Adrenal gland (tissue), 5 donors: ENCODE measurements at regions not wholly inside any gene's neighbourhood (a gene's known extent, or its start where the extent isn't known, plus 50 kb on each side); places are given as distances from the start of the nearest gene placed in this dataset.

Experiments used
- CTCF ChIP-seq, 6 experiments: fragments of 450-650 bp in 4 of 6; fragments of 200-600 bp in 2 of 6; sonication (generic) in 1 of 6; IDR thresholded peaks; 1 replicate in 5 of 6; 2 replicates in 1 of 6; pipeline versions ENCODE4 v1.5.1 to v1.8.0; 2016 to 2021; ENCODE audit warnings: antibody characterized with exemption in 6 of 6, mild to moderate bottlenecking in 2 of 6, moderate library complexity in 1 of 6
- POLR2A ChIP-seq, 2 donors: fragments of 450-650 bp; IDR thresholded peaks; one replicate each; pipeline ENCODE4 v1.6.1; 2017; ENCODE audit warnings: antibody characterized with exemption in 2 of 2, mild to moderate bottlenecking in 2 of 2, moderate library complexity in 1 of 2
- donor health status: DM: no; HTN: no; CAD: no.

DNA sequence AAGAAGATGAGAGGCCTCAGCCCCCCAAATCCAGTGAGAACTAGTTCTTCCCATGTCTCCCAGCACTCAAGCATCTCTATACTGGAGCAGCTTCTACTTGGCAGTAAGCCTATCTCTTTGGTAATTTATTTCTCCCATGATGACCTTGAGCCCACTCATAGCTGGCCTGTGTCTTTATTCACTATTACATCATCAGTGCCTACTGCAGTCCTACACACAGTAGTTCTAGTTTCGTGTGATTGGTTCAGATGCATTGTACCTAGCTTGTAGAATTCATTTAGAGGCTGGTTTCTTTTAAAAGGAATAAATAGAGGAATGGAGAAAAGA, 255.6 kb upstream of the ZFP64 start:
- TF ChIP-seq CTCF (IDR thresholded peaks at IDR 0.05), result no peak
- no peak for TF ChIP-seq POLR2A (IDR thresholded peaks at IDR 0.05)
